Chondrocyte (in vitro differentiated cells): ENCODE measurements at regions not wholly inside any gene's neighbourhood (a gene's known extent, or its start where the extent isn't known, plus 50 kb on each side); places are given as distances from the start of the nearest gene placed in this dataset.
"Not testable (repeated sequence)": the region's sequence is repeated elsewhere in the genome, so short reads cannot be mapped to it uniquely, and the experiment has no call there.

ENCODE experiments used
- DNase-seq: peaks from one replicate; pipeline ENCODE4 v3.0.0; 2021; ENCODE audit warnings: mixed read lengths, low spot score
- H3K27ac Mint-ChIP-seq: one replicate; pipeline ENCODE4 v1.8.0; 2021; ENCODE audit warnings: mild to moderate bottlenecking, moderate library complexity, mixed read lengths; ENCODE audit not compliant: unreplicated experiment
- H3K27me3 Mint-ChIP-seq: 2 replicates; pipeline ENCODE4 v1.8.0; 2021; ENCODE audit warnings: low read depth, mixed read lengths
- H3K36me3 Mint-ChIP-seq: 2 replicates; pipeline ENCODE4 v1.8.0; 2021; ENCODE audit warnings: low read depth, mixed read lengths
- H3K4me1 Mint-ChIP-seq: 2 replicates; pipeline ENCODE4 v1.8.0; 2021; ENCODE audit warnings: low read depth, mild to moderate bottlenecking, mixed read lengths
- H3K4me3 Mint-ChIP-seq: one replicate; pipeline ENCODE4 v1.8.0; 2021; ENCODE audit warnings: mild to moderate bottlenecking, moderate library complexity, mixed read lengths; ENCODE audit not compliant: unreplicated experiment
- H3K9me3 Mint-ChIP-seq: 2 replicates; pipeline ENCODE4 v1.8.0; 2021; ENCODE audit warnings: low read depth, mixed read lengths
- CTCF ChIP-seq: fragments of 200-600 bp; sonication (generic); IDR thresholded peaks from 2 replicates; pipeline ENCODE4 v1.5.0; 2021; ENCODE audit warnings: antibody characterized with exemption, mild to moderate bottlenecking, moderate library complexity

DNA sequence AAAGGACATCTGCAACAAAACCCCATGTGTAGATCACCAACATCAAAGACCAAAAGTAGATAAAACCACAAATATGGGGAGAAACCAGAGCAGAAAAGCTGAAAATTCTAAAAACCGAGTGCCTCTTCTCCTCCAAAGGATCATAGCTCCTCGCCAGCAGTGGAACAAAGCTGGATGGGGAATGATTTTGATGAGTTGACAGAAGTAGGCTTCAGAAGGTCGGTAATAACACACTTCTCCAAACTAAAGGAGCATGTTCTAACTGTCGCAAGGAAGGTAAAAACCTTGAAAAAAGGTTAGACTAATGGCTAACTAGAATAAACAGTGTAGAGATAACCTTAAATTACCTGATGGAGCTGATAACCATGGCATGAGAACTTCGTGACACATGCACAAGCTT is 109.9 kb upstream of the SYNCRIP start:
- Mint-ChIP-seq H3K36me3 (peaks cover 5% of the 10 kb centered on the region), H3K4me3 (no peak overlapping the region), H3K27me3 (peaks cover 19% of the 10 kb centered on the region), H3K27ac (no peak overlapping the region), H3K4me1 (peaks cover 3% of the 10 kb centered on the region), H3K9me3 (peaks cover 2% of the 10 kb centered on the region)
- no peak for TF ChIP-seq CTCF
- DNase-seq: no peak

DNA sequence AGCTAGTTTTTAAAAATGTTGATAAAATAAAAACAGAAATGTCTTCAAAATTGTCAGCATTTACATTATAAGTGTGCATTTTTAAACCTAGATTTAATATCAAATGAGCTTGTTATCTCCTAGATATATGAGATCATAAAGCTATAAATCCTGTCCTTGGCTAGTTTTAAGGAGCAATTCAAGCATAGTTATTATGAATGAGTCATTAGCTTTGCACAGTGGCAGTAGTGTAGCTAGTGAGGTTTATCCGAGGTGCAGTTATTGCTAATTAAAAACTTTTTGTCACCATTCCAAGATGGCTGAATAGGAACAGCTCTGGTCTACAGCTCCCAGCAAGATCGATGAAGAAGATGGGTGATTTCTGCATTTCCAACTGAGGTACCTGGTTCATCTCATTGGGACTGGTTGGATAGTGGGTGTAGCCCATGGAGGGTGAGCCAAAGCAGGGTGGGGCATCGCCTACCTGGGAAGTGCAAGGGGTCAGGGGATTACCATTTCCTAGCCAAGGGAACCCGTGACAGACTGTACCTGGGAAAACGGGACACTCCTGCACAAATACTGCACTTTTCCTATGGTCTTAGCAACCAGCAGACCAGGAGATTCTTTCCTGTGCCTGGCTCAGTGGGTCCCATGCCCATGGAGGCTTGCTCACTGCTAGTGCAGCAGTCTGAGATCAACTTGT is 108.8 kb upstream of the SYNCRIP start:
- Mint-ChIP-seq H3K9me3 (peaks cover 2% of the 10 kb centered on the region), H3K4me1 (peaks cover 6% of the 10 kb centered on the region), H3K27ac (no peak overlapping the region), H3K4me3 (no peak overlapping the region), H3K27me3 (peaks cover 19% of the 10 kb centered on the region), H3K36me3 (peaks cover 5% of the 10 kb centered on the region)
- DNase-seq: no peak
- TF ChIP-seq CTCF: no peak

GRCh38 chr6:85750146-85750545 is 107.5 kb upstream of the SYNCRIP start:
- not testable (repeated sequence) for H3K27ac Mint-ChIP-seq, DNase-seq, H3K36me3 Mint-ChIP-seq, H3K9me3 Mint-ChIP-seq, H3K4me1 Mint-ChIP-seq, H3K4me3 Mint-ChIP-seq
- H3K27me3 Mint-ChIP-seq: peaks cover 21% of the 10 kb centered on the region

DNA sequence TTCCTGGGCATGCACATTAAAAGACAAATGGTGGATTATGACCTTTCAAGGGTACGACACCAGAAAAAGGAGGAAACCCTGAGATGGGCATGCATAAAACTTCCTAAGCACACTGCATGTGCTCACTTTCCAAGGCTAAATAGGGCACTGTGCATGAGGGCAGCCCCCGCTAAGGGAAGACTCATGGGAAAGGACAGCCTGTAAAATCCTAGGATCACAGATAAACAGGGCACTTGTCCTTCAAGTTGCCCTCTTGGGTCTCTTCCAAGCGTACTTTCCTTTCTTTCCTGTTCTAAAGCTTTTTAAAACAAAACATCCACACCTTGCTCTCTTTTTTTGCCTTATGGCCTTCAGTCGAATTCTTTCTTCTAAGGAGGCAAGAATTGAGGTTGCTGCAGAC is 106.5 kb upstream of the SYNCRIP start:
- Mint-ChIP-seq H3K4me1 (peaks cover 6% of the 10 kb centered on the region), H3K9me3 (peaks cover 2% of the 10 kb centered on the region), H3K27ac (no peak overlapping the region), H3K27me3 (peaks cover 16% of the 10 kb centered on the region), H3K36me3 (peaks cover 5% of the 10 kb centered on the region), H3K4me3 (no peak overlapping the region)
- no peak for DNase-seq
- no peak for TF ChIP-seq CTCF

DNA sequence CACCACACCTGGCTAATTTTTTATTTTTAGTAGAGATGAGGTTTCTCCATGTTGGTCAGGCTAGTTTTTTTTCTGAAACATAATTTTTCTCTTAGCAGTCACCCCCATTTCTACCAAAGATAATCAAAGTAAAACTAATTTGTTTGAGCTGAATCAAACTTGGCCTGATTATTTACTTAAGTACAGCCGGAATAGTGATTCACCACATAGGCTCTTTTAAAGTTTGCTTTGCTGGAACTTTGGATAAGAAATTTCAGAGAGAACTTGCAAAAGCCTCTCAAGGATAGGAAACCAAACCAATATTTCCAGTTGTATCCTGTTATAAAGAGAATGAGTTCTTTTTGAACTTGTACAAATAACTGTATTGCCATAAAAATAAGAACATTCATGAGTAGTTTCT is 105.0 kb upstream of the SYNCRIP start:
- Mint-ChIP-seq H3K4me1 (peaks cover 6% of the 10 kb centered on the region), H3K9me3 (peaks cover 3% of the 10 kb centered on the region), H3K27me3 (peaks cover 6% of the 10 kb centered on the region), H3K4me3 (no peak overlapping the region), H3K36me3 (no peaks in the 10 kb centered on the region), H3K27ac (no peak overlapping the region)
- DNase-seq: no peak
- no peak for TF ChIP-seq CTCF

GRCh38 chr6:85747093-85747492 is 104.4 kb upstream of the SYNCRIP start:
- Mint-ChIP-seq H3K27ac (no peak overlapping the region), H3K4me1 (peaks cover 6% of the 10 kb centered on the region), H3K27me3 (peaks cover 6% of the 10 kb centered on the region), H3K36me3 (no peaks in the 10 kb centered on the region), H3K9me3 (peaks cover 8% of the 10 kb centered on the region), H3K4me3 (no peak overlapping the region)
- no peak for TF ChIP-seq CTCF
- DNase-seq: no peak
